Stimulated activated CD4-positive, alpha-beta T cell treated with anti-CD3 and anti-CD28 coated beads, Interleukin-15, amount 100 ng/mL, for 1 hour (primary cell): ENCODE measurements at regions not wholly inside any gene's neighbourhood (a gene's known extent, or its start where the extent isn't known, plus 50 kb on each side); places are given as distances from the start of the nearest gene placed in this dataset.
"Not testable (repeated sequence)": the region's sequence is repeated elsewhere in the genome, so short reads cannot be mapped to it uniquely, and the experiment has no call there.

Source experiments
- DNase-seq, 2 donors: peaks; one replicate each; pipeline ENCODE4 v3.0.0-alpha.2; 2020; ENCODE audit warnings: low read depth in 1 of 2, low spot score in 1 of 2

DNA sequence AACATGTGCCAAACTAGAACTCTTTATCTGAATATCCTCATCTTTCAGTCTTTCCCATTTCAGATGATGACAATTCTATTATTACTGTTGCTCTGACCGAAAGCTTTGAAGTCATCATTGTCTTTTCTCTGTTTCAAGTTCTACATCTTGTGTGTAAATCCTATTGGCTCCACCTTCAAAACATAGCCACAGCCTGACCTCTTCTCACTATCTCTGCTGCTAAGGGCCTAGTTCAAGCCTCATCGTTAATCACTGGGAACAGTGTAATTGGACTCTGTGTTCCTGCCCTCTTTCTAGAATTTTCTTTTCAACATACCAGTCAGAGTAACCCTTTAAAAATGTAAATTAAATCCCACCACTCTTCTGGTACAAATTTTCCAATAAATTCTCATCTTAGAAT is 105.1 kb downstream of the OXSM start:
- no peak for DNase-seq

DNA sequence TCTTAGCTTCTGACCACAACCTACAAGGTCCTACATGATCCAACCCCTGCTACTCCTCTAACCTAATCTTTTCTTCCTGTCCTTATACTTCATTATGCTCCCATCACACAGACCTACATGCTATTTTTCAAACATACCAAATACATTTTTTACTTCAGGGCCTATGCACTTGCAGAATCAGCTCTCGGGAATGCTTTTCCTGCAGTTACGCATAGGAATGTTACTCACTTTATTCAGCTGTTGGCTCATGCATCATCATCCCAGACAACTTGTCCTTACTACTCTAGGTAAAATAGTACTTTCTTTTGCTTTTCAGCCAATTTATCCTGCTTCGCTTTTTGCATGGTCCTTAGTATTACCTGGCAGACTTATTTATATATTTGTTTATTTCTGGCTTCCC is 105.6 kb downstream of the OXSM start:
- no peak for DNase-seq

DNA sequence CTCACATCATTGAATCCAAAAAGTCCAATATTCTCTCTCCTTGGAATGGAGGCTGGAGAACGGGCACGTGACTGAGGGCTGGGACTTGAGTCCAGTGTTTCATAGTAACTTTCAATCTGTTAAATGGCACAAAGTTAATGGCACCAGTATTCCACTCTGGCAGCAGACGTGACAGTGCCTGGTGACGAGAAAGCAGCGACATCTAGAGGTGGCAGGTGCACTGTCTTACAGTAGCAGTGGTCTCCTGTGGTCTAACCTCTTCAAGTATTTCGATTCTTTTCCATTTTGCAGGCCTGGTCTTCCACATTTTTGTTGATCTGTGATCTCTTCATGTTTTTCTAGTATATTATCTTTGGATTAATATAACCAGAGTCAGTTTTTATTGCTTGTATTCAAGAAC is 107.1 kb downstream of the OXSM start:
- no peak for DNase-seq

DNA sequence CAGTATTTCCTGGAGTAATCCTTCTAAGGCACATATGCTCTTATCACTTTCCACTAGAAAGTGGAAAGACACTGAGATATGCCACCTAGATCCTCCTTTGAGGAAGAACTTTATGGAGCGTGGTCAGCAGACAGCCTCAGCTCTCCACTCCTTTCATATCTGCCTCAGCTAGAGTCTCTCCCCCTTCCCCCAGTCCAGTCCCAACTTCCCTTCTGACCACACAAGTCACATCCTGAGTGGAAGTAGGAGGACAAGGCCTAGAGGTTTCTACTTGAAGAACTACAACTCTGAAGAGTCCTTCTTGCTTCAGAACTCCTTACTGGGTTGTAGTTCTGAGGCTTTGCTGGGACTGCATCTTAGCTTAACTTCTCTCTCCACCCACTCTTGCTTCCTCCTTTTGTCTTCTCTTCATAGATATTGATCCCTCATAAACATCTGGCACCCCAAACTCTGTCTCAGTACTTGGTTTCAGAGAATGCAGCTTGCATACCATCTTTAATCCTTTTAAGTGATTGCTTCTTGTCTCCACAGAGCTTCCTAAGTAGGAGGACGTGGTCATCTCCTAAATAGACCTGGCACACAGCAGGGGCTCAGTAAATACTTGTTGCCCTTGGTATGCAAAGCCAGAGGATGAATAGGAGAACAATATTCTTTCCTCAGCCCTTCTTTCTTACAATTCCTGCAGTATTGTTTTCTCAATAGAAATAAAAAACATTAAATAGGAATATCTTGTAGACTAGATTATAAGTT is 109.6 kb downstream of the OXSM start:
- DNase-seq, result no peak

DNA sequence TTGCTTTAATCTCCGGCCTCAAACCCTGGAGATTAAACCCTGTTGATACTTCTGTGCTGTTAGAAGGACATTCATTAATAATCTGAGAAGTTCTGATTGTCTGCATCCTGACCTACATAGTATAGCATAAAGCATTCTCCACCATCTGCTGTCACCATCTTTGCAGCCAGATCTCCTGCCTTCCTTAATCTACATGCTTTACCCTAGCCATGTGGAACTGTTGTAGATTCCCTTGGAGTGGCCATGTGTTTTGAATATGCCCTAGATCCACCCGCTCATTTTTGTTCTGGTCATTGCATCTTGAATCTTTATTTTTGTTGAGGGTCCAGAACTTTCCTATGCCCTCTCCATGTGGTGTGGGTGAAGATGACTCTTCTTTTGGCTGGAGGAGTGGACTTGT is 110.3 kb downstream of the OXSM start:
- DNase-seq, result no peak

DNA sequence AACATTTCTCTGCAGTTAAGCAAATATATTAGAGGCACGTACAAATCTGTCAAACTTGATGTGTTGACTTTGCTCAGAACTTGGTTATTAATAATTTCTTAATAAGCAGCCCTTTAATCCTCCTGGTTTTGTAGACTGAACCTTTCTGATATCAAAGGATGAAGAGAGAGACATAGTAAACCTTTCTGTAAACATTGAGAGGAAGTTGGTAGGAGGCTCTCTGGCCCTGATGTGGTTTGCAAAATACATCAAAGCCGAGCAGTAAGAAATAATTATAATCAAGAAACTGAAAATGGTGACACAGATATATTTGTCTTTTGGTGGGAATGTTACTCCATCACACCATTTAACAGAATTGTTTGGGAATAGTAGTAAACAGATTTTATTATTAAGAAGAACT is 111.9 kb downstream of the OXSM start:
- no peak for DNase-seq

DNA sequence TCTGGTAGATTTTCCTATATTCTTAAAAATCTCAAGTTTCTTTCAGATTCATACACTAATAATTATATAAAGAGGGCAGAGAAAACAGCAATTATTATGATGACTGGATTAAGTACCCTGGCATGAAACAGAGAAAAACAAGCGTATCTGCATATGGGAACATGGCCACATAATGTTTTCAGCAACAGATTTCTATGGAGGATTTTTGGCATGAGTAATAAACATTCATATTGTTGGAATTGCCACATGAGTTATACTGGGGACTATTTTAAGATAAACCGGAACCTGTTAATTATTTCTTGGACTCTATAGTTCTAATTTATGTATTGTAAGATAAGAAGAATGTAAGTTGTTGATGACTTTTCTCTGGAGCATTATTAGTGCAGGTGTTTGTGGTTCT is 112.7 kb downstream of the OXSM start:
- no peak for DNase-seq

DNA sequence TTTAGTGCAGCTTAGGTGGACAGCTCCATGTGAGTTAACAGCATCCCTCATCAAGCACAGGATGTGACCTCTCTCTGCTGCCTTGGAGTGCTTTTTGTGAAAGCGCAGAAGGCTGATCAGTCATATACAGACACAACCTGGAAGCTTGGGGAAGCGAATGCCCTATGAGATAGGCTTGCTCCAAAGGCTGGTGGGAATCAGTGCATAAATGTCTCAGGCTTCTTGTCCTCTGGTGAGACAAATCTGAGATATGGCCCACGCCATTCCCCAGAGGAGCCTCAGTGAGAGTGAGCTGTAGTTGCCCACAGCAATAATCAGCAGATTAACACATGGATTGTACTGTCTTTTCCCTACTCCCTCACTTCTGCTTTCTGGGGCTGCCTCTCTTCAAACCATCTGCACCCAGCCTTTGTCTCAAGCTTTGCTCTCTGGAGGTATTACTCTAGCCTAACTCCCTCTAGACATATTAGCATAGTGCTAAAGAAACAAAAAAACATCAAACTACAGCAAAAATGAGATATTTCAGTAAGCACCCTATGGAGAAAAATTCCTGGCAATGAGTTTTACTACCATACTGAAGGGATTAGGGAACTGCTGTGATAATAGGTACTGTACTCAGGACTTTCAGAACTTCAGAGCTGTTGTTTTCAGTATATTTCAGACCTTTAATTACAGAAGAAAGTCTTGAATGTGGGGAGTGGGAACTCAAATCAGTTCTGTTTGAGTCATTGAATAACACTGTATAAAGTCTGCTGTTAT is 113.7 kb downstream of the OXSM start:
- no peak for DNase-seq

DNA sequence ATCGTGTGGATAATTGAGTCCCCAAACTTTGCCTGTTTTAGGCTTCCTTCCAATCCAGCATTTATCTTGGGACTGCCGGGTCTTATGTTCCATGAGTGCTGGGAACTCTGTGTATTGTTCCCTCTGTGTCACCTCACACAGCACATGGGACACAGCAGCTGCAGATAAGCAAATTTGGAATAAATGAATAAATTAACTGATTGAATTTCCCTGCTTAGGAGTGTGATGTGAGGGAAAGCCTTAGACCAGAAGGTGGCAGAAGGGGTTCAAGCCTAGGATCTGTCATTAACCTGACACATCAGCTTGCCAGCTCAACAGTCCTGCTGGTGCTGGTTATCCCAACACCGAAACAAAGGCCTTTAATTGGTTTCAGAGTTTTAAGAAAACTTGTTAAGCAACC is 114.3 kb downstream of the OXSM start:
- DNase-seq, result no peak

DNA sequence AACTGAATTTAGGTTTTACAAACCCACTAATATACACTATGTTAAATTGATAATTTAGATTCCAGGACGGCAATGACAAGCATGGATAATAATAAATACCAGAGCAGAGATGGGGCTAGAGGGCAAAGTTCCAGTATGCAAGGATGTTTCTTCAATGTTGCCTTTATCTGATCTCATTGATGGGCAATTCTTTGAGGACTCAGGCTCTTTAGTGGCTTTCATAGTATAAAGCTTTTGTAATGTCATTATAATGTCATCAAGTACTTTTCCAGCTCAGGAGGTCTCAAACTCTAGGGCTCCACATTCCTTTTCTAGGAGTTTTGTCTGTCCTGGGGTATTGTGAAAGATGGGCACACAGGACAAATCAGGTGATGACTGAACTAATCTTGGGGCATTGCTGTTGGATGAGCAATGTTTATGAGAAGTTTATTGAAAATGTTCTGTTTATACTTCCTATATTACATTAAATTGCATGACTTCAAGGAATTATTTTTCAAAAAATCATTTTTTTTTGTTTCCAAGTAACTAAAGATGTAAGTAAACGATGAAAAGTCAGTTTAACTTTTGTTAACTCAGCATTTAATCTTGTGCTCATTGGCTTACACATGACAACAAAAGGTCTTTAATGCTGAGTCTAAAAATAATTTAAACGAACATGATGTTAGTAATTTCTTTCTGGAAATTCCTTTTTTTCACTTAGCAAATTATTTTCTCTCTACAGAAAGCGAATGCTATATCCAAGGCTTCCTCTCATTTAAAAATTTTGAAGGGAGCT is 116.4 kb downstream of the OXSM start:
- DNase-seq, result no peak

DNA sequence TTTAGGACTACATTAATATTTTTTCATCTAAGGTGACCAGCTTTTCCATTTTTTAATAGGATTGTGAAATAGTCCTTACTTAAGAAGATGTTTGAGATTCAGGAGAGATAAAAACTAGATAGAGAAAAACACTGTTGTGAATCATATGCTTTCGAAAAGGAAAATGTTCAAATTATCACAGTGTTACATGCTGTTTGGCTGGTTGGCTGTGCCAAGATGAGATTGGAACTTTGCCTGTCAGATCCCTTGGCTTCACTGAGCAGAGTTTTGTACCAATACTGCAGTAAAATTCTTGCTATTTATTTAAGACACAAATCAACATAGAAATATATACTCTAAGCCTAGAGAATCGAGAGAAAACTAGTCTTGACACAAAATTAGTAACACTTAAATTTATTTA is 117.2 kb downstream of the OXSM start:
- DNase-seq, result no peak

DNA sequence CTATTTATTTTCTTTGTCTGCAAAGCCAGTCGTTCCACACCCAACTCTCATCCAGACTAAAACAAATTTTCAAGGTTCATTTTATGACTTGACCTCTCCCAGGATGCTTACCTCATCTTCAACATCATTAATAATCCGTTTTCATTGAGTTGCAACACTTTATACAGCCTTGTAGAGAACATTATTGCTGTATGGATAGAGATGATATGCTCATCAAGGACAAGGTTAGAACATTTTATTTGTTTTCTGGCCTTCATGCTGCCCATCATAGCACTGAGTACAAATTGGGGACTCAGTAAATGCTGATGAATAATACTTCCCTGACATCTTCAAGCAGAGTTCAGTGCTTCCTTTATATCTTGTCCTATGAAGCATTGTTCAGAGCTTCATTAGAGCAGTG is 120.2 kb downstream of the OXSM start:
- DNase-seq, result no peak

DNA sequence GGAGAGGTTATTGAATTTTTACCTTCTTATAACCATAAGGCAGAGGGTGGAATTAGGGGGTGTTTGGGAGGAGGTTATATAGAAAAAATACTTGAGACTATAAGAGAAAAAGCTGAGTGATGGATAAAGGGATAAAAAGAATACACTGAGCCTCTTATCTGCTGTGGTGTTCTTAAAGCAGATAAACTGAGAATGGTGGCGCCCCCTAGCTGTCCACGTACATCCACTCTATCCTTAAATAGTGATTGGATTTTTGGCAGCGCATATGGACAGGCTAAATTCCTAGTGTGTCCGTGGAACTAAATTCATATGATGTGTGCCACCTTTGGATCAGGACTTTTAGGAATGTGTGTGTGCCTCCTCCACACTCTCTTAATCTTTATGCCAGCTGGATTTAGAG is 121.1 kb downstream of the OXSM start:
- peak in 1 of 2 donors; percentile 11 for DNase-seq

DNA sequence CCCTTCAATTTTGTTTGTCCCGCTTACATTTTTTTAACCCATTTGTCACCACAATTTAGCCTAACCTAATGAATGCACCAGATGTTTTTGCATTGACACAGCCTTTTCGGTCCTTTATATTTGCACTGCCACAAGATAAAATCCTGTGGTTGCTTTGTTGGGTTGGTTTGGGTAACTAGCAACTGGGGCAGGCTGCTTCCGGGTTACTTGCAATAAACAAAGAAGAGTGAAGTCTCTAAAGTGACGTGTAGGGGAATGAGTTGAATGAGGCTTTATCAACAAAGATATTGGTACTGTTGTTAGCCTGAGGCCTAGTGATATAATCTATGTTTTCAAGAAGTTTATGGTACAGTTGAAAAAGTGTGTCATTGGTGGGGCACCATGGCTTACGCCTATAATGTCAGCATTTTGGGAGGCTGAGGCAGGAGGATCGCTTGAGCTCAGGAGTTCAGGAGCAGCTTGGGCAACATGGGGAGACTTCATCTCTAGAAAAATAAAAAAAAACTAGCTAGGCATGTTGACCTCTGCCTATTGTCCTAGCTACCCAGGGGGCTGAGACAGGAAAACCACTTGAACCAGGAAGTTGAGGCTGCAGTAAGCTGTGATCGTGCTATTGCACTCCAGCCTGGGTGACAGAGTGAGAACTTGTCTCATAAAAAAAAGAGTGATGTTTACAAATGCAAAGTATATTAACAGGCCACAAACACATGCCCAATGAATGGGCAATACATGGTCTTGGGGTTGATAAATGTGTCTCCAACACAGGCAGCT is 121.8 kb downstream of the OXSM start:
- DNase-seq, result no peak

DNA sequence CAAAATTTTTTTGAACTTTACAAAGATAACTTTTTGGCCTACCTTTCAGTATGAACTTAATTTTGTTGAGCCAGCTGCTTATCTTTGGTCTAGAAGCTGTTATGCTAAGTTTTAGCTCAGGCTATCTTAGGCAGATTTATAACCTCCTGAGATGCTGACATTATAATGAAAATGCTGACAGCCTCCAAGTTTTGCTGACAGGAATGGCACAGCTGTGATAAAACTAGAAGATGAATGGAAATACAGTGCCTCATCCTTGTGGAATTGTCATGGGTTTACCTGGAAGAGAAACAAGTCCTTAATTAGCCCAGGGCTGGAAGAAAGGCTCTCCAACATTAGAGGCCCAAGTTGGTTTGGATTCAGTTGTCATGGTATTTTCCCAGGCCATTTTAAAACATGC is 123.3 kb downstream of the OXSM start:
- no peak for DNase-seq

DNA sequence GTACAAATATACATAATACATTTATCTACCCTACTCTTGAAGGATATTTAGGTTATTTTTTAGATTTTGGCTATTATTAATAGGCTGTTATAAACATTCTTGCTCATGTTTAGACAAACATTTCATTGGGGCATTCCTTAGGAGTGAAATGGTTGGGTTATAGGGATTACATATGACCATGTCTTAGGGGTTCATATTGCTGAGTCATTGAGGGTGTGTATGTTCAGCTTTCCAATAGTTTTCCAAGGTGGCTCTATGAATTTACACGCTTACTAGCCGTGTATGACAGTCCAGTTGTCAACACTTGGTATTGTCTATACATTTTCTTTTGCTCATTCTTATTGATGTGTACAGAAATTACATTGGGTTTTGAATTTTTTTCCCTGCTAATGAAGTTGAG is 125.8 kb downstream of the OXSM start:
- DNase-seq, result no peak

DNA sequence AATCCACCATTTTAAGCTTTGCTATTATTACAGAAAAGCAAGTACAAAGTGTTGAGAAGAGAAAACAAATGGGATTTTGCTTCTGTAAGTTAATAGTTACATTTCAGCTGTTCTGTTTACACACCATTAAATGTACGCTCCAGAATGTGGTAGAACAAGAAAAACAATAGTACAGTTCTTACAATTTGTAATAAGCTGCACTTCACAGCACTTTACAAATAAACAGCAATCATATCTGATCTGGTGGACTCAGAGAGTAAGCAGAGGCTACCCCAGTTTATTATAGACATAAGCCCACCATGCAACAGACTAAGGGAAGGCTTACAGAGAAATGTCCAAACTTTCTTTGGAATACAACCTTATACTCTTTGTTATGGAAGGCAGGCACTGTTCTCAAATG is 126.4 kb downstream of the OXSM start:
- no peak for DNase-seq

DNA sequence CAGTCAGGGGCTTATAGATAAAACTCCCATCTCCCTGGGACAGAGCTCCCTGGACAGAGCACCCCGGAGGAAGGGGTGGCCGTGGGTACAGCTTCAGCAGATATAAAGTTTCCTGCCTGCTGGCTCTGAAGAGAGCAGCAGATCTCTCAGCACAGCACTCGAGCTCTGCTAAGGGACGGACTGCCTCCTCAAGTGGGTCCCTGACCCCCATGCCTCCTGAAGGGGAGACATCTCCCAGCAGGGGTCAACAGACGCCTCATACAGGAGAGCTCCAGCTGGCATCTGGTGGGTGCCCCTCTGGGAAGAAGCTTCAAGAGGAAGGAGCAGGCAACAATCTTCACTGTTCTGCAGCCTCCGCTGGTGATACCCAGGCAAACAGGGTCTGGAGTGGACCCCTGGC is 142.1 kb downstream of the OXSM start:
- not testable (repeated sequence) for DNase-seq

DNA sequence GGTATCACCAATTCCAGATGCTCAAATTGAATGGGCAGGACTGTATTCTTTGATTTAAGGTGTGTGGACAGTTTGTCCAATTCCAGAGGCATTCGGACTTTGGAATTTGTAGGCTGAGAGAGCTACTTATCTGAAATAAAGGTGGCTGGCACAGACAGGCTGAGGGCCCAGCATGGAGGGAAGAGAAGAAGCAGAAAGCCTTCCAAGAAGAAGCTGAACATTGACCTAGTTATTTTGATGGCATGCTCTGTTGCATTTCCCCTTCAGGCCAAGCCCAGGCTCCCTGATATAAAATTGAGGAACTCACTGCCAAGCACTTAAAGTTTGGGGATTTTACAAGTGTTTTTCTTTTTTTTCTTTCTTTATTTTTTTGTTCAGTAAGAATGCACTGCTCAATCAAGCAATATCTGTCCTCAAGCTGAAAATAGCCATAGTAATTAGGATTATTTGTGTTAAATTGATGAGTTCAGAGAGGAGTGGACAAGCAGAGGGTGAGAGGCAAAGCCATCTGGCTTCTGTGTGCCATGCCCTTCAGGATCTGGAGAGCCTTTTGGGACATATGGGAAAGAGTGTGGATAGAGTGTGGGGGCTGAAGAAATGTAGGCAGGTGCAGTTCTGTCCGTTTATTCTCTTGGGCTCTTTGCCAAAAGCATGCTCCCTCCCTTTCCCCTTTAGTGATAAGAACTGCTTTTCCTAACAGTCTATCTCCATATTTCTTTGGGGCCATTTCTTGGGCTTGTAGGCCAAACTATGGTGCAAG is 148.9 kb downstream of the OXSM start:
- DNase-seq, result no peak

DNA sequence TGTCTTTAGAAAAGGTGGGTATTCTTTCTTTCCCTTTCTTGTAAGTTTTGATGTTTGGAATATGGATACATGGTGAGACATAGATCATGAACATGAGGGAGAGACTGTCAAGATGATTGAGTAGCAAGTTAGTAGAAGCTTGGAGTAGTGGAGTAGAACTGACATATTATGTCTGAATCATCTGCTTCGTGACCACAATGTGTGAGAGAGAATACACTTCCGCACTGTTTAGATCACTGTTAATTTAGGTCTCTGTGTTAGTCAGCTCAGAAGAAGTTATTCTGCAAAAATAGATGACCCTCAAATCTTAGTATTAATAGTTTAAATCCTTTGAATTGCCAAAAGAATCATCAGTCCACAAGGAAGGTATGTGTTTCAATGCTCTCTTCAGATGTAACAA is 151.0 kb downstream of the OXSM start:
- no peak for DNase-seq

DNA sequence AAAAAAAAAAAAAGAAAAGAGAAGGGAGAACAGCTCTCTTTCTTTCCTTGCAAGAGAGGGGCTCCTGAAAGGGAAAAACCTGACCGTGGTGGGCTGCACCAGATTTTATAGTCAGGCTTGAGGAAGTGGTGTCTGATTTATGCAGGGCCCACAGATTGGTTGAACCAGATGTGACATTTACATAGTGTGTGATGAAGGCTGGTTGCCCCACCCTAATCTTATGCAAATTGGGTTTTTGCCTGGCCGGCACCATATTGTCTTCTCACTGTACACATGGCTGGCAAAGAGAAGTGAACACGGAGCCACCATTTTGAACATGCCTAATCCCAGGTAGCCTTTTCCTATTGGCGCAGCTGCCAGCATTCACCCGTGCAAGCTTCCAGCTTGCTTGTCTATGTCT is 154.4 kb downstream of the OXSM start:
- no peak for DNase-seq
